RPMI8226 (cell line): ENCODE measurements at regions not wholly inside any gene's neighbourhood (a gene's known extent, or its start where the extent isn't known, plus 50 kb on each side); places are given as distances from the start of the nearest gene placed in this dataset.

Experiments used
- DNase-seq: peaks from one replicate; pipeline ENCODE4 v3.0.0-alpha.2; 2015

- no peak for DNase-seq
Measured at GRCh38 chr6:4553387-4553786, 222.8 kb upstream of the CDYL start.

DNA sequence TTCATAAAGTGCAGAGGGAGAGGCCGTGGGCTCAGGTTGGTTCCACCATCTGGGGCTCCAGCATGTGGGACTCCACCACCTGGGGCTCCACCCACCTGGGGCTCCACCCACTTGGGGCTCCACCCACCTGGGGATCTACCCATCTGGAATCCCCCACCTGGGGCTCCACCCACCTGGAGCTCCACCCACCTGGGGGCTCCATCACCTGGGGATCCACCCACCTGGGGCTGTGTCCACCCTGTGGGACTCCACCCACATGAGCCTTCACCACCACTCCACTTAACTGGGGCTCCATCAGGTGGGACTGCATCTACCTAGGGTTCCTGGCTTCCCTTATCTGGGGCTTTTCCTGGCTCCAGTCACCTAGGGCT, 226.0 kb upstream of the CDYL start:
- no peak for DNase-seq

GRCh38 chr6:4549556-4550226, 226.5 kb upstream of the CDYL start:
- DNase-seq: no peak

GRCh38 chr6:4545893-4546292, 230.3 kb upstream of the CDYL start:
- DNase-seq: no peak

- DNase-seq: no peak
Measured at GRCh38 chr6:4543596-4543995, 232.6 kb upstream of the CDYL start.

- DNase-seq: no peak
Measured at GRCh38 chr6:4533576-4533975, 242.6 kb upstream of the CDYL start.

DNA sequence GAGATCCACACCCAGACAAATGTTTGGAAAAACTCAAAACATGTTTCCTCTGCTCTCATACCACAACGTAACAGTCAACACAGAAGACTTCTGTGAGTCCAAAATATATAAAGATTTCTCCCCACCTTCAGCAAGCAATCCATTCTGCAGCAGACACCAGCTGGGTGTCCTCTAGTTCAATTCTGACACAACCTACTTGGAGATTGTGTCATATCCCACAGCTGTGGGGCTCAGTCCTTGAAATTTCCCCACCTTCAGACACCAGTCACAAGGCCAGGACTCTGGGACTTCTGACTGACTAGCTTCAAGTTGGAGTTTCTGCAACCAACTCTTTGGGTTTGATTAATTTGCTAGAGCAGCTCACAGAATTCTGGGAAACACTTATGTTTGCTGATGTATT, 244.8 kb upstream of the CDYL start:
- DNase-seq: no peak

DNA sequence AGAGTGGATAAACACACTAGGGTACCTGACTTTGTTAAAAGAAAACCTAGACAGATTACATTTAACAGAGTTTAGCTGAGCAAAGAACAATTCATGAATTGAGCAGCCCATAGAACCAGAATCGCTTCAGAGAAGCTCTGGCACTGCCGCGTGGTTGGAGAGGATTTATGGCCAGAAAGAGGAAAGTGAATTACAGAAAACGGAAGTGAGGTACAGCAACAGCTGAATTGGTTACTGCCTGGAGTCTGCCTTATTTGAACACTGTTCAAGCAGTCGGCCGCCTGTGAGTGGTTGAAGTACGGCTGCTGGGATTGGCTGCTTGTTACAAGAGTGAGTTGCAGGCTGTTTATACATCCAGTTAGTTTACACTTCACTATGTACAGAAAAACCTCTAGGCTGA, 253.8 kb upstream of the CDYL start:
- peak; percentile 44 for DNase-seq

DNA sequence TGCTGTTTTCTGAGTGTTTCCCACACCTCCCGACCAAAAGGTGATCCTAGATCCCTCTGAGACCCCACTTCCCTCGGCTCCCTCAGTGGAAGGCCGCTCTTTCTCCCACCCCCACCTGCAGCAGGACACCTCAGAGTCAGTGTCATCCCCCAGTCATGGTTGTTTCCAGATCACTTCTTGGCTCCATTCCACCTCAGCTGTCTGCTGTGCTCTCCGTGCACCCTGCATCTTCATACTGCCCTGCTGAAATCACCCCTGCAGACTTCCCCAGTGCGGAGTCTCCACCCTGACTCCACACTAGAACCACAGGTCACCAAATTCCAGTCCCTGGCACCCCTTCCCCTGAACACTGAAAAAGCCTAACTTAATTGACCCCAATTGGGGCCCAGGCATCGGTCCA, 255.1 kb upstream of the CDYL start:
- DNase-seq: peak; percentile 15

DNA sequence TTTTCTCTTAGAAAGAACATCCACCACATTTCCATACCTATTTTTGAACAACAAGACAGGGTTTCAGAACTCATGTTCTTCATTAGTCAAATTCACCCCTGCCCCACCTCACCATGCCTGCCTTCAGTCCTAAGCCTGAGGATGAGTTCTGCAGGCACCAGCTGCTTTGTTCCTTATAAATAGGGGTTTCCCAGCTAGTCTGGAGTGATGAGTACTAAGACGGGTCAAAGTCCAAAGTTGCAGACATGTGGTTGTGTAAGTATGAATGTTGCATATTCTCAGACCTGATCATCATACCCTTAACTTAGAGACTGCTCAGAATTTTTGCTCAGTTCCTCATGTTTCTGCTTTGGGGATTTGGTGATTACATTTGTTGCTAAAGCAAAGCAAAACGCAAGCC, 257.7 kb upstream of the CDYL start:
- no peak for DNase-seq

- no peak for DNase-seq
Measured at GRCh38 chr6:4516206-4516605, 260.0 kb upstream of the CDYL start.

- no peak for DNase-seq
Measured at GRCh38 chr6:4513561-4513960, 262.6 kb upstream of the CDYL start.

- no peak for DNase-seq
Measured at GRCh38 chr6:4512051-4512471, 264.1 kb upstream of the CDYL start.

DNA sequence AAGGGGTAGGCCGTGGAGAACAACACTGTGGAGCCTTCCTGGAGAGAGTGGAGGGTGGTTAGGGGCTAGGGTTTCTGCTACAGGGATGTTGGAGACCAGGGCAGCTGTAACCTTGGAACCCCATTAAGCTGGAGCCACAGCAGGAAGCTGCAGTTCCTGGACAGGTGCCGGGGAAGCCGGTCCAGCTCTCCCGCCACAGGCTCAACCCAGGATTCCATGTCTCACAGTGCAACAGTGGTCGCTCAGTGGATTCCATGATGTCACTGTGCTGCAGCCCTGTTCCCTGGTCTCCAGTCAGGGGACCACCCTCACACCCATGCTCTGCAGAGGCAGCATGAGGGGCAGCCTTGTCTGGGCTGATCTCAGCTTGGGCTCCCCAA, 264.6 kb upstream of the CDYL start:
- DNase-seq: no peak

- peak; percentile 96 for DNase-seq
Measured at GRCh38 chr6:4510906-4511640, 265.1 kb upstream of the CDYL start.

GRCh38 chr6:4510317-4510716, 265.9 kb upstream of the CDYL start:
- no peak for DNase-seq

GRCh38 chr6:4509506-4509905, 266.7 kb upstream of the CDYL start:
- no peak for DNase-seq

DNA sequence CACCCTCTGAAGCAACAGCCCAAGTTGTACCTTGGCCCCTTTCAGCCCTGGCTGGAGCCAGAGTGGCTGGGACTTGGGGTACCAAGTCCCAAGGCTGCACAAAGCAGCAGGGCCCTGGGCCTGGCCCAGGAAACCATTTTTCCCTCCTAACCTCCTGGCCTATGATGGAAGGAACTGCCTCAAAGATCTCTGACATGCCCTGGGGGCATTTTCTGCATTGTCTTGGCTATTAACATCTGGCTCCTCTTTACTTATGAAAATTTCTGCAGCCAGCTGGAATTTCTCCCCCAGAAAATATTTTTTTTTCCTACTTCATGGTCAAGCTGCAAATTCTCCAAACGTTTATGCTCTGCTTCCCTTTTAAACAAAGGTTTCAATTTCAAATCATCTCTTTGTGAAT, 269.4 kb upstream of the CDYL start:
- no peak for DNase-seq

DNA sequence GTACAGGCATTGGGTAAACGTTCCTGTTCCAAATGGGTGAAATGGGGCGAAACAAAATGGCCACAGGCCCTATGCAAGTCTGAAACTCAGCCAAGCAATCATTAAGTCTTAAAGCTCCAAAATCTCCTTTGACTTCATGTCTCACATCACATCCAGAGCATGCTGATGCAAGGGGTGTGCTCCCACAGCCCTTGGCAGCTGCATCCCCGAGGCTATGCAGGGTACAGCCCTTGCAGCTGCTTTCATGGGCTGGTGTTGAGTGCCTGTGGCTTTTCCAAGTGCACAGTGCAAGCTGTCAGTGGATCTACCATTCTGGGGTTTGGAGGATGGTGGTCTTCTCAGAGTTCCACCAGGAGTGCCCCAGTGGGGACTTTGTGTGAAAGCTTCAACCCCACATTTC, 270.0 kb upstream of the CDYL start:
- DNase-seq: no peak

DNA sequence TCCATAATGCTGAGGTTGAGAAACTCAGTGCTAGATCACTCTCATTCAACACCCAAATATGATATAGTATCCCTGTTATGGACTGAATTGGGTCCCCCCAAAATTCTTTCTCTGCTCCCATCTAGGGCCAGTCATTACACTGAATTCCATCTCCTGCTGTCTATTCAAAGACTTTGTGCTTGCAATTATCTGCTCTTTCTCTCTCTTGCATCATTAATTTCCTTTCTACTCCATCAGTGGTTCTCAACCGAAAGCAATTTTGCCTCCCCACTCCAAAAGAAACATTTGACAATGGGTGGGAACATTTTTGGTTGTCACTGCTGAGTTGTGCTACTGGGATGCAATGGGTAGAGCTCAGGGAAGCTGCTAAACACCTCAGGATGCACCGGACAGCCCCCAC, 271.5 kb upstream of the CDYL start:
- DNase-seq: no peak

GRCh38 chr6:4503700-4504099, 272.5 kb upstream of the CDYL start:
- DNase-seq: no peak

DNA sequence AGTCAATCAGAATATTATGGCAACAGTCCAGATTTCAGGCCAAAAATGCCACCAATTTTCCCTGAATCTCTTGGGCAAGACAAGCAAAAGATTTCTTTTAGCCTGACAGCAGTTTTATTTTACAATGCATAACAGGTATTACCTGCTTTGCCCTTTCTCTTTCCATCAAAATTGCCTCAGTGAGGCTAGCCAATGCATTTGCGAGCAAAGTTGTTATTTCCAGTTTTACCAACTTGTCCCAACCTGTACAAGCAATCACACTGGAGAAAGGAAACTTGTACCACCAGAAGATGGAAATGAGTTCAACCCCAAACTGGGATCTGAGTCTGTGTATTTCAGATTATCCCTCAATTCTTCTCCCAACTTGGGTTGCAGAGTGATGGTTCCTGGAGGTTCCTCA, 279.9 kb upstream of the CDYL start:
- no peak for DNase-seq

DNA sequence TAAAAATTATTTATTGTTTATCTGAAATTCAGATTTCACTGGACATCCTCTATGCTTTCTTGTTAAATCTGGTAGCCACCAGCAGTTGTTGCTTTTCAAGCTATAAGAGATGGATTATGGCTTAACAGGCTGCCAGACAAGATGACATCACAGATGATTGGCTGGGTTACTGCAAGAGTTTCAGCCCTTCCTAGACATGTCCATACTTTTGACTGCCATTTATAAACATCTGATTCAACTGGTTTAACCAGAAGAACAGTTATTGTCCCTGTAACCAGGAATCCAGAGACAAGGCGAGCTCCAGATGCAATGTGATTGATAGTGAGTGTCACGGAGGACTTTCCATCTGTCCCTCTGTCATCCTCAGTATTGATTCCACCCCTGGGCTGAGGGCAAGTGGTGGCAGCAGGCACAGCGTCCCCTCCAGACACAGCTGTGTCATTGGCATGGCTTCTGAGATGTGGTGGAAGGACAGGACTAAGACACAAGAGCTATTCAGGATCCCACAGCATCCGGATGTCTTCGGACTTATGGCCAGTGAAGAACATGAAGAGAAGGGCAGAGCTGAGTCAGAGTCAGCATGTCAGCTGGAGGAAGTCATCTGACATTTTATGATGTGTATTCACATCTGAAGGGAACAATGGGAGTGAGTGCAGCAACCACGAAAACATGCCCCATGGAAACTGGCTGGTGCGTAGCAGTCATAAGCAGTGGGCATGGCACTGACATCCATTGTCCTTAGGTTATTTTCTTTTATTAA, 284.5 kb upstream of the CDYL start:
- DNase-seq: no peak

DNA sequence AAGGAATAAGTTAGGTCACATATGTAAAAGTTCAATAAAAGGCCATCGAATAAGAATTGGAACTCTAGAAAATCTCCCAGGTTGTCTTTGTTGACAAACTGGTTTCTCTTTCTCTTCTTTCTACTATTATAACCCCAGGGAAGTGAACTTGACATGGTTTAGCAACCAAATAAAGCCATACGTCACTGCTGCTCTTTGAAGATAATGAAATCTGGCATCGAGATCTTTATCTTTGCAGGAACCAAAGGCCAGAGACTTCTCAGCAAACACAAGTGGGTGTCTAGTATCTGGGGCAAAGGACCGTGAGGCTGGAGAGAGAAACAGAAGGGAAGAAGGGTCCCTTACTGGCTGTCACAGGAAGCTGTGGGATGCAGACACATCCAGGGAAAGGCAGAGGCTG, 286.7 kb upstream of the CDYL start:
- DNase-seq: no peak
